ENCODE measurements at regions not wholly inside any gene's neighbourhood (a gene's known extent, or its start where the extent isn't known, plus 50 kb on each side); places are given as distances from the start of the nearest gene placed in this dataset.

DNA sequence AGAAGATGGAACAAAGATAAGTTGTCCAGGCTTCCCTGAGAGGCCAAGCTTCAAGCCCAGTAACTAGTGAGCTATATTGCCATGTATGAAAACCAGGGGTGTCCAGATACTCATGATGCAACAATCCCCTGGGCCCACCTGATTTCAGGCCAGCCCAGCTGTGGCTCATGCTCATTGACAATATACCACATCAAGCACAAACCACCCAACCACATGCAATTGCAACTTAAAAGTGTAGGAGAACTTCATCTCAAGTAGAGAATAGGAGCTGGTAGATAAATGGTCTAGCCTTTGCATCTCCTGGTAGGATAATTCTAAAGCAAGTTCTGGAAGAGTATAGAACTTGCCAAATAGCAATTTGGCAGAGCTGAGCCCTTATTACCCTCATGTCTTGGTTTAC lies 561.3 kb downstream of the IGSF11 start:
- TF ChIP-seq POLR2AphosphoS5 (IDR thresholded peaks at IDR 0.05; ENCODE audit: low read depth, low read length) (no peak), SIN3A (IDR thresholded peaks at IDR 0.05; ENCODE audit: borderline replicate concordance, insufficient read depth, low read length) (no peak), TAF1 (IDR thresholded peaks at IDR 0.05; ENCODE audit: borderline replicate concordance, insufficient read depth, low read length) (no peak)

- TF ChIP-seq SIN3A (IDR thresholded peaks at IDR 0.05; ENCODE audit: borderline replicate concordance, insufficient read depth, low read length): no peak
- TF ChIP-seq TAF1 (IDR thresholded peaks at IDR 0.05; ENCODE audit: borderline replicate concordance, insufficient read depth, low read length): no peak
- no peak for TF ChIP-seq POLR2AphosphoS5 (IDR thresholded peaks at IDR 0.05; ENCODE audit: low read depth, low read length)
- TF ChIP-seq, protein P1, sequence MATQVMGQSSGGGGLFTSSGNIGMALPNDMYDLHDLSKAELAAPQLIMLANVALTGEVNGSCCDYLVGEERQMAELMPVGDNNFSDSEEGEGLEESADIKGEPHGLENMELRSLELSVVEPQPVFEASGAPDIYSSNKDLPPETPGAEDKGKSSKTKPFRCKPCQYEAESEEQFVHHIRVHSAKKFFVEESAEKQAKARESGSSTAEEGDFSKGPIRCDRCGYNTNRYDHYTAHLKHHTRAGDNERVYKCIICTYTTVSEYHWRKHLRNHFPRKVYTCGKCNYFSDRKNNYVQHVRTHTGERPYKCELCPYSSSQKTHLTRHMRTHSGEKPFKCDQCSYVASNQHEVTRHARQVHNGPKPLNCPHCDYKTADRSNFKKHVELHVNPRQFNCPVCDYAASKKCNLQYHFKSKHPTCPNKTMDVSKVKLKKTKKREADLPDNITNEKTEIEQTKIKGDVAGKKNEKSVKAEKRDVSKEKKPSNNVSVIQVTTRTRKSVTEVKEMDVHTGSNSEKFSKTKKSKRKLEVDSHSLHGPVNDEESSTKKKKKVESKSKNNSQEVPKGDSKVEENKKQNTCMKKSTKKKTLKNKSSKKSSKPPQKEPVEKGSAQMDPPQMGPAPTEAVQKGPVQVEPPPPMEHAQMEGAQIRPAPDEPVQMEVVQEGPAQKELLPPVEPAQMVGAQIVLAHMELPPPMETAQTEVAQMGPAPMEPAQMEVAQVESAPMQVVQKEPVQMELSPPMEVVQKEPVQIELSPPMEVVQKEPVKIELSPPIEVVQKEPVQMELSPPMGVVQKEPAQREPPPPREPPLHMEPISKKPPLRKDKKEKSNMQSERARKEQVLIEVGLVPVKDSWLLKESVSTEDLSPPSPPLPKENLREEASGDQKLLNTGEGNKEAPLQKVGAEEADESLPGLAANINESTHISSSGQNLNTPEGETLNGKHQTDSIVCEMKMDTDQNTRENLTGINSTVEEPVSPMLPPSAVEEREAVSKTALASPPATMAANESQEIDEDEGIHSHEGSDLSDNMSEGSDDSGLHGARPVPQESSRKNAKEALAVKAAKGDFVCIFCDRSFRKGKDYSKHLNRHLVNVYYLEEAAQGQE (IDR thresholded peaks at IDR 0.05; ENCODE audit: insufficient read depth in 1 of 2, low read depth in 2 of 2, low read length in 2 of 2): no peak
- no peak for TF ChIP-seq FOXP2 (optimal IDR thresholded peaks at IDR 0.05; ENCODE audit: borderline replicate concordance, extremely low read depth, extremely low read length, insufficient read depth)
Measured at GRCh38 chr3:118476885-118477618, 557.6 kb downstream of the IGSF11 start.

DNA sequence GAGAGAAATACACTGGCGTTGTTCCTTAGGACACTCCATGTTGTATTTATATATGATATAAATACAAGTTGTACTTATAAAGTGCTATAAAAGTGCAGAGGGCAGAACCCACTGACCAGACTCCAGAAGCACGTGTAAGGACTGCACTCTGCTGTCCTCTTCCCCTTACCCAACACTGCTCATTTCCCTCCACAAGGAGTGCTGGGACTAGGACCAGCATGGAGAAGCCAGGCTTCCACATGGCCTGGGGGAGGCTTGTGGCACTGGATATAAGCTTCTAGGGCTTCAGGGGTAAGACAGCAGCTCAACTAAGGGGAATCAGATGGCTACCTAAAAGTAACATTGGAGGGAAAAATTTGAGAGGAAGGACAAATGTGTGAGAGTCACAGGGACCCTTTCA lies 556.9 kb downstream of the IGSF11 start:
- TF ChIP-seq, protein P1 (IDR thresholded peaks at IDR 0.05; ENCODE audit: insufficient read depth in 1 of 2, low read depth in 2 of 2, low read length in 2 of 2): no peak
- TF ChIP-seq TAF1 (IDR thresholded peaks at IDR 0.05; ENCODE audit: borderline replicate concordance, insufficient read depth, low read length) (no peak), SIN3A (IDR thresholded peaks at IDR 0.05; ENCODE audit: borderline replicate concordance, insufficient read depth, low read length) (no peak), POLR2AphosphoS5 (IDR thresholded peaks at IDR 0.05; ENCODE audit: low read depth, low read length) (no peak), FOXP2 (optimal IDR thresholded peaks at IDR 0.05; ENCODE audit: borderline replicate concordance, extremely low read depth, extremely low read length, insufficient read depth) (no peak)

GRCh38 chr3:118478706-118479276 lies 555.9 kb downstream of the IGSF11 start:
- no peak for TF ChIP-seq POLR2AphosphoS5 (IDR thresholded peaks at IDR 0.05; ENCODE audit: low read depth, low read length)
- TF ChIP-seq FOXP2 (optimal IDR thresholded peaks at IDR 0.05; ENCODE audit: borderline replicate concordance, extremely low read depth, extremely low read length, insufficient read depth): no peak
- no peak for TF ChIP-seq SIN3A (IDR thresholded peaks at IDR 0.05; ENCODE audit: borderline replicate concordance, insufficient read depth, low read length)
- TF ChIP-seq TAF1 (IDR thresholded peaks at IDR 0.05; ENCODE audit: borderline replicate concordance, insufficient read depth, low read length): no peak
- TF ChIP-seq, protein P1 (IDR thresholded peaks at IDR 0.05; ENCODE audit: insufficient read depth in 1 of 2, low read depth in 2 of 2, low read length in 2 of 2): no peak

- TF ChIP-seq, protein P1 (IDR thresholded peaks at IDR 0.05; ENCODE audit: insufficient read depth in 1 of 2, low read depth in 2 of 2, low read length in 2 of 2): no peak
- TF ChIP-seq TAF1 (IDR thresholded peaks at IDR 0.05; ENCODE audit: borderline replicate concordance, insufficient read depth, low read length): no peak
- TF ChIP-seq FOXP2 (optimal IDR thresholded peaks at IDR 0.05; ENCODE audit: borderline replicate concordance, extremely low read depth, extremely low read length, insufficient read depth): no peak
- TF ChIP-seq SIN3A (IDR thresholded peaks at IDR 0.05; ENCODE audit: borderline replicate concordance, insufficient read depth, low read length): no peak
- TF ChIP-seq POLR2AphosphoS5 (IDR thresholded peaks at IDR 0.05; ENCODE audit: low read depth, low read length): no peak
Measured at GRCh38 chr3:118479376-118479775, 555.3 kb downstream of the IGSF11 start.

Data from PFSK-1 (cell line).